ENCODE measurements at regions not wholly inside any gene's neighbourhood (a gene's known extent, or its start where the extent isn't known, plus 50 kb on each side); places are given as distances from the start of the nearest gene placed in this dataset.

GRCh38 chr4:14842964-14843630, 159.2 kb upstream of the CPEB2 start:
- no peak overlapping the region for H3K27ac ChIP-seq
- TF ChIP-seq POLR2A (IDR thresholded peaks at IDR 0.05) (no peak), CTCF (IDR thresholded peaks at IDR 0.05) (no peak), EP300 (IDR thresholded peaks at IDR 0.05) (no peak)
- peaks cover 0 to 9% (median 0%) of the 10 kb centered on the region in 4 donors for H3K9me3 ChIP-seq
- no peak for DNase-seq (ENCODE audit: low spot score in 2 of 2)
- WGBS, 2 donors: 84 to 87% methylated on average over 2 of the region's 2 CpGs
- H3K4me1 ChIP-seq: no peaks in the 10 kb centered on the region
- no peaks in the 10 kb centered on the region for H3K27me3 ChIP-seq
- H3K4me3 ChIP-seq: no peak overlapping the region
- H3K36me3 ChIP-seq: no peaks in the 10 kb centered on the region

- H3K27me3 ChIP-seq: no peaks in the 10 kb centered on the region
- no peaks in the 10 kb centered on the region for H3K36me3 ChIP-seq
- no peak for TF ChIP-seq POLR2A (IDR thresholded peaks at IDR 0.05)
- no peak for TF ChIP-seq CTCF (IDR thresholded peaks at IDR 0.05)
- TF ChIP-seq EP300 (IDR thresholded peaks at IDR 0.05): no peak
- WGBS, 2 donors: 90 to 91% methylated on average over 4 of the region's 4 CpGs
- H3K4me1 ChIP-seq: no peaks in the 10 kb centered on the region
- H3K27ac ChIP-seq: no peak overlapping the region
- H3K9me3 ChIP-seq: peaks cover 0 to 5% (median 0%) of the 10 kb centered on the region in 4 donors
- H3K4me3 ChIP-seq: no peak overlapping the region
- no peak for DNase-seq (ENCODE audit: low spot score in 2 of 2)
Measured at GRCh38 chr4:14844061-14844460, 158.2 kb upstream of the CPEB2 start.

GRCh38 chr4:14848229-14848628, 154.1 kb upstream of the CPEB2 start:
- no peaks in the 10 kb centered on the region for H3K36me3 ChIP-seq
- no peak overlapping the region for H3K27ac ChIP-seq
- DNase-seq (ENCODE audit: low spot score in 2 of 2): no peak
- no peaks in the 10 kb centered on the region for H3K4me1 ChIP-seq
- H3K27me3 ChIP-seq: no peaks in the 10 kb centered on the region
- TF ChIP-seq EP300 (IDR thresholded peaks at IDR 0.05): no peak
- no peak for TF ChIP-seq POLR2A (IDR thresholded peaks at IDR 0.05)
- TF ChIP-seq CTCF (IDR thresholded peaks at IDR 0.05): no peak
- no peak overlapping the region for H3K4me3 ChIP-seq
- peaks cover 0 to 3% (median 0%) of the 10 kb centered on the region in 4 donors for H3K9me3 ChIP-seq
- 71 to 74% methylated on average over 2 of the region's 2 CpGs for WGBS, 2 donors

GRCh38 chr4:14850455-14851097, 151.7 kb upstream of the CPEB2 start:
- no peak for DNase-seq (ENCODE audit: low spot score in 2 of 2)
- Histone ChIP-seq H3K27ac (no peak overlapping the region), H3K9me3 (no peaks in the 10 kb centered on the region), H3K4me3 (no peak overlapping the region), H3K4me1 (no peaks in the 10 kb centered on the region), H3K36me3 (no peaks in the 10 kb centered on the region), H3K27me3 (no peaks in the 10 kb centered on the region)
- WGBS, 2 donors: 30 to 45% methylated on average over 1 of the region's 1 CpG
- TF ChIP-seq POLR2A (IDR thresholded peaks at IDR 0.05) (no peak), CTCF (IDR thresholded peaks at IDR 0.05) (no peak), EP300 (IDR thresholded peaks at IDR 0.05) (no peak)

GRCh38 chr4:14853176-14853943, 148.9 kb upstream of the CPEB2 start:
- TF ChIP-seq EP300 (IDR thresholded peaks at IDR 0.05): no peak
- no peak for TF ChIP-seq POLR2A (IDR thresholded peaks at IDR 0.05)
- no peak for TF ChIP-seq CTCF (IDR thresholded peaks at IDR 0.05)
- no peaks in the 10 kb centered on the region for H3K27me3 ChIP-seq
- no peaks in the 10 kb centered on the region for H3K9me3 ChIP-seq
- no peak overlapping the region for H3K27ac ChIP-seq
- peaks cover 0 to 13% (median 2%) of the 10 kb centered on the region in 4 donors for H3K4me1 ChIP-seq
- 89% methylated on average over 2 of the region's 2 CpGs for WGBS, 2 donors
- H3K36me3 ChIP-seq: no peaks in the 10 kb centered on the region
- DNase-seq (ENCODE audit: low spot score in 2 of 2): no peak
- no peak overlapping the region for H3K4me3 ChIP-seq

Measured in tibial nerve (tissue), 4 donors.